ENCODE measurements at regions not wholly inside any gene's neighbourhood (a gene's known extent, or its start where the extent isn't known, plus 50 kb on each side); places are given as distances from the start of the nearest gene placed in this dataset.
"Not testable (repeated sequence)": the region's sequence is repeated elsewhere in the genome, so short reads cannot be mapped to it uniquely, and the experiment has no call there.

DNA sequence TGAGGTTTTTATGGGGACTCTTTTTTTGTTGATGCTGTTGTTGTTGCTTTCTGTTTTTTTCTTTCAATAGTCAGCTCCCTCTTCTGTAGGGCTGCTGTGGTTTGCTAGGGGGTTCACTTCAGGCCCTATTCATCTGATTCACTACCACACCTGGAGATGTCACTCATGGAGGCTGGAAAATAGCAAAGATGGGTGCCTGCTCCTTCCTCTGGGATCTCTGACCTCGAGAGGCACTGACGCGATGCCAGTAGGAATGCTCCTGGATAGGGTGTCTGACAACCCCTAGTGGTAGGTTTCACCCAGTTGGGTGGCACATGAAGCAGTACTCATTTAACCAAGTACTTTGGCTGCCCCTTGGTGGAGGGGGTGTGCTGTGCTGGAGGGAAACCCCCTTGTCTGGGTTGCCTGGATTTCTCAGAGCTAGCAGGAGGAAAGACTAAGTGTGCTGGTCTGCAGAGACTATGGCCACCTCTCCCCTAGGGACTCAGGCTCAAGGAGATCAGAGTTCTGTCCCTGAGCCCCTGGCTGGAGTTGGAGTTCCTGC lies 745.5 kb downstream of the TMTC2 start:
- no peak for DNase-seq (ENCODE audit: low read depth)
- TF ChIP-seq, protein P1, sequence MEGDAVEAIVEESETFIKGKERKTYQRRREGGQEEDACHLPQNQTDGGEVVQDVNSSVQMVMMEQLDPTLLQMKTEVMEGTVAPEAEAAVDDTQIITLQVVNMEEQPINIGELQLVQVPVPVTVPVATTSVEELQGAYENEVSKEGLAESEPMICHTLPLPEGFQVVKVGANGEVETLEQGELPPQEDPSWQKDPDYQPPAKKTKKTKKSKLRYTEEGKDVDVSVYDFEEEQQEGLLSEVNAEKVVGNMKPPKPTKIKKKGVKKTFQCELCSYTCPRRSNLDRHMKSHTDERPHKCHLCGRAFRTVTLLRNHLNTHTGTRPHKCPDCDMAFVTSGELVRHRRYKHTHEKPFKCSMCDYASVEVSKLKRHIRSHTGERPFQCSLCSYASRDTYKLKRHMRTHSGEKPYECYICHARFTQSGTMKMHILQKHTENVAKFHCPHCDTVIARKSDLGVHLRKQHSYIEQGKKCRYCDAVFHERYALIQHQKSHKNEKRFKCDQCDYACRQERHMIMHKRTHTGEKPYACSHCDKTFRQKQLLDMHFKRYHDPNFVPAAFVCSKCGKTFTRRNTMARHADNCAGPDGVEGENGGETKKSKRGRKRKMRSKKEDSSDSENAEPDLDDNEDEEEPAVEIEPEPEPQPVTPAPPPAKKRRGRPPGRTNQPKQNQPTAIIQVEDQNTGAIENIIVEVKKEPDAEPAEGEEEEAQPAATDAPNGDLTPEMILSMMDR (IDR thresholded peaks at IDR 0.05; ENCODE audit: low read length, missing control alignments): no peak
- no peak overlapping the region for H3K4me3 ChIP-seq (replicated peaks; ENCODE audit: low read depth, low read length)

DNA sequence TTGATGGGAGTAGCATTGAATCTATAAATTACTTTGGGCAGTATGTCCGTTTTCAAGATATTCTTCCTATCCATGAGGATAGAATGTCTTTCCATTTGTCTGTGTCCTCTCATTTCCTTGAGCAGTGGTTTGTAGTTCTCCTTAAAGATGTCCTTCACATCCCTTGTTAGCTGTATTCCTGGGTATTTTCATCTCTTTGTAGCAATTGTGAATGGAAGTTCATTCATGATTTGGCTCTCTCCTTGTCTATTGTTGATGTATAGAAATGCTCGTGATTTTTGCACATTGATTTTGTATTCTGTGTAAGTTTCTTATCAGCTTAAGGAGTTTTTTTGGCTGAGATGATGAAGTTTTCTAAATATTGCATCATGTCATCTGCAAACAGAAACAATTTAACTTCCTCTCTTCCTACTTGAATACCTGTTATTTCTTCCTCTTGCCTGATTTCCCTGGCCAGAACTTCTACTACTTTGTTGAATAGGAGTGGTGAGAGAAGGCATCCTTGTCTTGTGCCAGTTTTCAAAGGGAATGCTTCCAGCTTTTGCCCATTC lies 741.0 kb downstream of the TMTC2 start:
- not testable (repeated sequence) for H3K4me3 ChIP-seq (replicated peaks; ENCODE audit: low read depth, low read length); DNase-seq (ENCODE audit: low read depth)

DNA sequence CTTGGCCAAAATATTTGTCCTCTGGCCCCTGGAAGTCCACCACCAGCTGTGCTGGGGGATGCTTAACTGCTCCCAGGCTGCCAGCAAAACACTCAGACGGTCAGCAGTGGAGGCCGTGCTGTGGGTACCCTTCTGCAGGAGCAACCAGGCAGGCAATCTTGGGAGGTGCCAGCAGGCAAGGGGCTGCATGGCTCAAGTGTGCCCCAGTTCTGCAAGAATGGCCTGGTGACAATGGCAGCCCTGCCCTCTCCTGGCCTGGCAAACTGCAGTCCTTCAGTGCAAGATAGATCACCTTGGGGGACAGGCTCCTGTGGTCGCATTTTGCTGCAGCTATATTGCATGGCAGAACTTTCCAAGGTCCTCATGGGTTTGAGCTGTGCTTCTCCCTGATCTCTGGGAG lies 728.3 kb downstream of the TMTC2 start:
- DNase-seq (ENCODE audit: low read depth): no peak
- H3K4me3 ChIP-seq (replicated peaks; ENCODE audit: low read depth, low read length): no peak overlapping the region
- TF ChIP-seq, protein P1 (IDR thresholded peaks at IDR 0.05; ENCODE audit: low read length, missing control alignments): no peak

DNA sequence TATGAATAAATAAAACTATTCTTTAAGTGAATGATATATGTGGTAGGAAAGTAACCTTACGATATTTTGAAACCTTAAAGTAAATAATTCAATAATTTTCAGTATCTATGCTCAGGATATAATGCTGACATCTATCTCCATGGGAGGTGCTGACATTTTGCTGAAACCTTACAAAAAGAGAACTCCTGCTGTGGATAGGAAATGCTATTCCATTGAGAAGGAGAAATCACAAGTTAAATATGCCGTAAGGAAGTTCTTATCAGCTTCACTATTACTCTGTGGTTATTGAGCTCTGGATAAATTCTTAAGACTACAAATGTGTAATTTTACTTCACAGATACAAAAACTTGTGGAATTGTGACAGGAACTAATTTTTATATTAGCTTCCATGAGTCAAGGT lies 722.1 kb downstream of the TMTC2 start:
- no peak for DNase-seq (ENCODE audit: low read depth)
- TF ChIP-seq, protein P1 (IDR thresholded peaks at IDR 0.05; ENCODE audit: low read length, missing control alignments): no peak
- H3K4me3 ChIP-seq (replicated peaks; ENCODE audit: low read depth, low read length): no peak overlapping the region

DNA sequence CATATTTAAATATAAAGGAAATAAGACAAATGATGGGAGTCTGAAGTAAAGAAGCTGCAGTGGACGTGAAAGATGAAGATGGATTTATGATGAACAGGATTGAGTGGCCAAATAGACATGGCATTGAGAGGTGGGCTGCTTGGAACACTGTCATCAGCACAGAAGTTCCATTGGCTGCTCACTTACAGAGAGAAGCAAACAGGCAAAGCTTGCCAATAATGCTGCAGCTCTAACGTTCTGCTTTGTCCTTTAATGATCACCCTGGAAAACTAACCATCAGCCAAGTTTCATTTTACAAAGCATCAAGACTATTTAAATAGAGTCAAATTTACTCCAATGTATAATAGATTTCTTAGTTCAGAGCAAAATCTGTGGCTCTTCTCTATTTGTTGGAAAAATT lies 721.4 kb downstream of the TMTC2 start:
- H3K4me3 ChIP-seq (replicated peaks; ENCODE audit: low read depth, low read length): no peak overlapping the region
- TF ChIP-seq, protein P1 (IDR thresholded peaks at IDR 0.05; ENCODE audit: low read length, missing control alignments): no peak
- no peak for DNase-seq (ENCODE audit: low read depth)

DNA sequence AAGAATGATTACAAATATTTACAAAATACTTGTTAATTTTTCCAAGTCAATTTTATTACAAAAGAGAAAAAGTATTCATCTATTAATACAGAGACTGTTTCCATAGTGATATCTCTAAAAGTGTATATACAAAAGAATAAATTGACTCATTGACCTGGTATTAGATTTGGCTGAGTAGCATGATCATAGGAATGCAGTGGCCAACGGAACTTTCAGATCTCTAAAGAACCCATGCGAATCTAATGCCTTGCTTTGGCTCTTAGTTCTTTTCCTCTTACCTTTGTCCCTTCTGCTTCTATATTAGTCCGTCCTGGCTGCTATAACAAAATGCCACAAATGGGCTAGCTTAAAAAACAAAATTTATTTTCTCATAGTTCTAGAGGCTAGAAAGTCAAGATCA lies 717.8 kb downstream of the TMTC2 start:
- no peak for DNase-seq (ENCODE audit: low read depth)
- H3K4me3 ChIP-seq (replicated peaks; ENCODE audit: low read depth, low read length): no peak overlapping the region
- TF ChIP-seq, protein P1 (IDR thresholded peaks at IDR 0.05; ENCODE audit: low read length, missing control alignments): no peak

DNA sequence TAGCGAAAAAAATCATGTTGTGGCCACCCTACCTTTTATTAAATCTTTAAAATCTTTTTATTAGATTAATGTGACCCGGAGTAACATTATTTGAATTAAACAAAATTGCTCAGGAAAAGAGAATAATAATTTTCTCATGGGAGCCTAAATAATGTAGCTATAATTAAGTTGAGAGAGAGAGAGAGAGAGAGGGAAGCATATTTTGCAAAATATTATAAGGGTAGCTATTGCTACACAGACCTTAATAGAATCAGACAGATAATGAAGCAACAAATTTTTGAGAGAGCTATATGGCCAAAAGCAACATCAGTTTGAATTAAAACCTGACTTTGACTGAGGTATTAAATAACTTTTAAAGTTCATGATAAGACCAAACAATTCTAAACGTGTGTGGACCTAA lies 703.5 kb downstream of the TMTC2 start:
- no peak overlapping the region for H3K4me3 ChIP-seq (replicated peaks; ENCODE audit: low read depth, low read length)
- TF ChIP-seq, protein P1 (IDR thresholded peaks at IDR 0.05; ENCODE audit: low read length, missing control alignments): no peak
- no peak for DNase-seq (ENCODE audit: low read depth)
